Vagina (tissue), 2 donors: ENCODE measurements at regions not wholly inside any gene's neighbourhood (a gene's known extent, or its start where the extent isn't known, plus 50 kb on each side); places are given as distances from the start of the nearest gene placed in this dataset.

Experiments
- CTCF ChIP-seq, 3 experiments: fragments of 450-650 bp in 2 of 3; fragments of 200-600 bp in 1 of 3; sonication (generic) in 1 of 3; IDR thresholded peaks; one replicate each; pipeline ENCODE4 v1.5.1; 2017 to 2019; ENCODE audit warnings: antibody characterized with exemption in 3 of 3, mild to moderate bottlenecking in 2 of 3, moderate library complexity in 2 of 3
- POLR2AphosphoS5 ChIP-seq, 2 donors: sonication (generic); formaldehyde crosslinking; IDR thresholded peaks; one replicate each; pipeline ENCODE4 v1.9.0; 2017; ENCODE audit warnings: antibody characterized with exemption in 2 of 2, mild to moderate bottlenecking in 2 of 2, low read depth in 1 of 2; ENCODE audit not compliant: insufficient read depth in 1 of 2

GRCh38 chr4:44806071-44806470 is 79.7 kb upstream of the GNPDA2 start:
- TF ChIP-seq CTCF (IDR thresholded peaks at IDR 0.05) = no peak
- no peak for TF ChIP-seq POLR2AphosphoS5 (IDR thresholded peaks at IDR 0.05; ENCODE audit: insufficient read depth in 1 of 2, low read depth in 1 of 2)
